HUES48 (cell line): ENCODE measurements at regions not wholly inside any gene's neighbourhood (a gene's known extent, or its start where the extent isn't known, plus 50 kb on each side); places are given as distances from the start of the nearest gene placed in this dataset.

Source experiments
- H3K27ac ChIP-seq: one replicate; pipeline ENCODE4 v1.7.0; 2013; ENCODE audit warnings: low read depth, low read length, inconsistent platforms
- H3K27me3 ChIP-seq: 2 replicates; pipeline ENCODE4 v1.6.1; 2013; ENCODE audit warnings: mild to moderate bottlenecking, low read length; ENCODE audit not compliant: control insufficient read depth, insufficient read depth
- H3K36me3 ChIP-seq: 2 replicates; pipeline ENCODE4 v1.6.1; 2013; ENCODE audit warnings: low read length; ENCODE audit not compliant: control insufficient read depth, insufficient read depth
- H3K4me1 ChIP-seq: 2 replicates; pipeline ENCODE4 v1.6.1; 2013; ENCODE audit warnings: mild to moderate bottlenecking, low read length; ENCODE audit not compliant: control insufficient read depth, insufficient read depth
- H3K4me3 ChIP-seq: 2 replicates; pipeline ENCODE4 v1.5.1; 2013; ENCODE audit warnings: mild to moderate bottlenecking, low read depth, low read length
- H3K9ac ChIP-seq: 2 replicates; pipeline ENCODE4 v1.6.1; 2013; ENCODE audit warnings: mild to moderate bottlenecking, low read depth, low read length, moderate library complexity
- H3K9me3 ChIP-seq: 2 replicates; pipeline ENCODE4 v1.6.1; 2013; ENCODE audit warnings: low read length; ENCODE audit not compliant: control insufficient read depth, insufficient read depth

DNA sequence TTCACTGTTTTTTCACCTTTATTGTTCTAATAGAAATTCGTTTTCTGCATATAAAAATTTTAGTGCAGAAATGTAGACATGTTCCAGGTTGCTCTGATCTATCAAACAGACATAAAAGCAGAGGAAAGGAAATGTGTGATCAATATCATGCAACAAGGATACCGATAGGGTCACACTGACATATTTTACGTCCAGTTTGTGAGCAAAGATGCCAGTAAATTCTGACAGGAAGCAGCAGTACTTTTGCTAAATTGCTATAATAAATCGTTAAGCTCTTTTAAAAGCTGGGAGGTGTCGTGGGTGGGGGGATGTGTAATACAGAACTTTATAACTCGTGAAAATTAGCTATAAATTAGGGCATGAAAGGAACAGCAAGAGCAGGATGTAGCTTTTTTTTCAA, 955.2 kb downstream of the BRINP3 start:
- H3K4me1 ChIP-seq = no peaks in the 10 kb centered on the region
- no peaks in the 10 kb centered on the region for H3K27me3 ChIP-seq
- H3K36me3 ChIP-seq = no peaks in the 10 kb centered on the region
- H3K9ac ChIP-seq = no peak overlapping the region
- H3K9me3 ChIP-seq = no peaks in the 10 kb centered on the region
- H3K27ac ChIP-seq = no peak overlapping the region
- H3K4me3 ChIP-seq = no peak overlapping the region

- H3K4me1 ChIP-seq = no peaks in the 10 kb centered on the region
- no peak overlapping the region for H3K4me3 ChIP-seq
- no peaks in the 10 kb centered on the region for H3K9me3 ChIP-seq
- no peak overlapping the region for H3K9ac ChIP-seq
- no peaks in the 10 kb centered on the region for H3K27me3 ChIP-seq
- no peak overlapping the region for H3K27ac ChIP-seq
- no peaks in the 10 kb centered on the region for H3K36me3 ChIP-seq
These were observed 953.2 kb downstream of the BRINP3 start for GRCh38 chr1:189524501-189524900.

- H3K36me3 ChIP-seq = no peaks in the 10 kb centered on the region
- peaks cover 11% of the 10 kb centered on the region for H3K4me1 ChIP-seq
- no peak overlapping the region for H3K4me3 ChIP-seq
- no peak overlapping the region for H3K9ac ChIP-seq
- no peaks in the 10 kb centered on the region for H3K9me3 ChIP-seq
- no peak overlapping the region for H3K27ac ChIP-seq
- no peaks in the 10 kb centered on the region for H3K27me3 ChIP-seq
These were observed 947.5 kb downstream of the BRINP3 start for GRCh38 chr1:189530162-189530561.

- Histone ChIP-seq H3K9me3 (no peaks in the 10 kb centered on the region), H3K27ac (no peak overlapping the region), H3K27me3 (no peaks in the 10 kb centered on the region), H3K4me3 (no peak overlapping the region), H3K36me3 (no peaks in the 10 kb centered on the region), H3K4me1 (no peaks in the 10 kb centered on the region), H3K9ac (no peak overlapping the region)
These were observed 939.4 kb downstream of the BRINP3 start for GRCh38 chr1:189538271-189538670.

GRCh38 chr1:189550498-189550897, 927.2 kb downstream of the BRINP3 start:
- no peak overlapping the region for H3K9ac ChIP-seq
- no peaks in the 10 kb centered on the region for H3K4me1 ChIP-seq
- no peak overlapping the region for H3K27ac ChIP-seq
- H3K27me3 ChIP-seq = no peaks in the 10 kb centered on the region
- no peaks in the 10 kb centered on the region for H3K36me3 ChIP-seq
- no peaks in the 10 kb centered on the region for H3K9me3 ChIP-seq
- no peak overlapping the region for H3K4me3 ChIP-seq

- H3K9me3 ChIP-seq = no peaks in the 10 kb centered on the region
- no peaks in the 10 kb centered on the region for H3K4me1 ChIP-seq
- no peaks in the 10 kb centered on the region for H3K36me3 ChIP-seq
- no peaks in the 10 kb centered on the region for H3K27me3 ChIP-seq
- no peak overlapping the region for H3K27ac ChIP-seq
- H3K4me3 ChIP-seq = no peak overlapping the region
- H3K9ac ChIP-seq = no peak overlapping the region
These were observed 913.9 kb downstream of the BRINP3 start for GRCh38 chr1:189563784-189564183.

- Histone ChIP-seq H3K27ac (no peak overlapping the region), H3K36me3 (no peaks in the 10 kb centered on the region), H3K4me1 (no peaks in the 10 kb centered on the region), H3K9me3 (no peaks in the 10 kb centered on the region), H3K9ac (no peak overlapping the region), H3K27me3 (no peaks in the 10 kb centered on the region), H3K4me3 (no peak overlapping the region)
These were observed 909.8 kb downstream of the BRINP3 start for GRCh38 chr1:189567890-189568289.

GRCh38 chr1:189596197-189596596, 881.5 kb downstream of the BRINP3 start:
- Histone ChIP-seq H3K4me3 (no peak overlapping the region), H3K27me3 (no peaks in the 10 kb centered on the region), H3K9ac (no peak overlapping the region), H3K36me3 (no peaks in the 10 kb centered on the region), H3K27ac (no peak overlapping the region), H3K4me1 (no peaks in the 10 kb centered on the region), H3K9me3 (0 out of 2 replicates have a peak, but pooled peaks cover 3% of the 10 kb centered on the region)

GRCh38 chr1:189597083-189597482, 880.6 kb downstream of the BRINP3 start:
- Histone ChIP-seq H3K9me3 (0 out of 2 replicates have a peak, but pooled peaks cover 3% of the 10 kb centered on the region), H3K36me3 (no peaks in the 10 kb centered on the region), H3K4me3 (no peak overlapping the region), H3K9ac (no peak overlapping the region), H3K27ac (no peak overlapping the region), H3K27me3 (no peaks in the 10 kb centered on the region), H3K4me1 (no peaks in the 10 kb centered on the region)

- Histone ChIP-seq H3K27ac (no peak overlapping the region), H3K4me3 (no peak overlapping the region)
These were observed 872.4 kb downstream of the BRINP3 start for GRCh38 chr1:189605226-189605625.

GRCh38 chr1:189606047-189606446, 871.6 kb downstream of the BRINP3 start:
- Histone ChIP-seq H3K36me3 (no peaks in the 10 kb centered on the region), H3K27ac (no peak overlapping the region), H3K9me3 (no peaks in the 10 kb centered on the region), H3K9ac (no peak overlapping the region), H3K4me1 (peaks cover 8% of the 10 kb centered on the region; the same call in 1 of the 2 replicates), H3K27me3 (no peaks in the 10 kb centered on the region), H3K4me3 (no peak overlapping the region)

More at GRCh38 chr1:189605226-189605625, 872.4 kb downstream of the BRINP3 start:
- Histone ChIP-seq H3K9ac (no peak overlapping the region), H3K9me3 (no peaks in the 10 kb centered on the region), H3K36me3 (no peaks in the 10 kb centered on the region), H3K4me1 (peaks cover 8% of the 10 kb centered on the region; the same call in 1 of the 2 replicates), H3K27me3 (no peaks in the 10 kb centered on the region)
